GM12878 (cell line): ENCODE measurements at regions not wholly inside any gene's neighbourhood (a gene's known extent, or its start where the extent isn't known, plus 50 kb on each side); places are given as distances from the start of the nearest gene placed in this dataset.

Experiments
- ATAC-seq: fragments of 200-7000 bp; cut with Tn5 transposase; 3 replicates; pipeline ENCODE4 v1.9.1; 2020; ENCODE audit warnings: mild to moderate bottlenecking, moderate library complexity
- BruUV-seq: library from RNA; stranded (reverse); fragments of 400-500 nt; replicated peaks from 2 replicates; lab custom pipeline; 2021; lab: Mats Ljungman, UMichigan
- CTCF ChIA-PET: fragments of 300-600 bp; sonication (Branson Sonifier 250); formaldehyde crosslinking; extraction: SDS; loops from one replicate; lab custom pipeline; 2021; ENCODE audit warnings: inconsistent platforms; lab: Yijun Ruan, JAX
- POLR2A ChIA-PET: fragments of 350-600 bp; formaldehyde crosslinking; extraction: SDS; loops from one replicate; lab custom pipeline; 2021; ENCODE audit warnings: inconsistent platforms; lab: Charles Lee
- RAD21 ChIA-PET: fragments of 300-600 bp; sonication (Branson Sonifier 250); formaldehyde crosslinking; loops from one replicate; lab custom pipeline; 2023; ENCODE audit warnings: antibody characterized with exemption; ENCODE audit not compliant: unreplicated experiment; lab: Charles Lee
- SMC1A ChIA-PET: fragments of 300-600 bp; sonication (Branson Sonifier 250); formaldehyde crosslinking; loops from one replicate; lab custom pipeline; 2023; ENCODE audit not compliant: unreplicated experiment, uncharacterized antibody; lab: Charles Lee
- DNase-seq: peaks from one replicate; pipeline ENCODE4 v3.0.0-alpha.2; 2011; ENCODE audit warnings: low read depth, low spot score
- FAIRE-seq: peaks from 3 replicates; lab custom pipeline; 2011; peaks lifted over from hg19 to GRCh38; lab: Jason Lieb, UNC
- H2AFZ ChIP-seq: 2 replicates; pipeline ENCODE4 v1.6.0; 2011; ENCODE audit warnings: low read depth, low read length, control low read depth; ENCODE audit not compliant: control insufficient read depth
- H3K27ac ChIP-seq: 2 replicates; pipeline ENCODE4 v1.5.1; 2011; ENCODE audit warnings: control low read depth; ENCODE audit not compliant: control insufficient read depth, insufficient read depth
- H3K27me3 ChIP-seq, 2 experiments: replicated peaks in 1 of 2; 2 replicates each; pipeline versions ENCODE4 v1.6.0 to v1.6.1; 2011; ENCODE audit warnings: low read length in 1 of 2; ENCODE audit not compliant: control insufficient read depth in 2 of 2, insufficient read depth in 2 of 2
- H3K36me3 ChIP-seq, 2 experiments: 2 replicates each; pipeline ENCODE4 v1.5.1; 2011; ENCODE audit warnings: low read length in 1 of 2; ENCODE audit not compliant: control insufficient read depth in 2 of 2, insufficient read depth in 2 of 2
- H3K4me1 ChIP-seq: 2 replicates; pipeline ENCODE4 v1.6.1; 2011; ENCODE audit warnings: mild to moderate bottlenecking, low read length, moderate library complexity, mixed read lengths; ENCODE audit not compliant: control insufficient read depth, insufficient read depth
- H3K4me2 ChIP-seq: 2 replicates; pipeline ENCODE4 v1.6.0; 2011; ENCODE audit warnings: control low read depth; ENCODE audit not compliant: control insufficient read depth, insufficient read depth
- H3K4me3 ChIP-seq: fragments of 200-600 bp; sonication (generic); 2 replicates; pipeline ENCODE4 v1.5.1; 2016
- H3K79me2 ChIP-seq: 2 replicates; pipeline ENCODE4 v1.6.0; 2011; ENCODE audit warnings: low read length; ENCODE audit not compliant: control insufficient read depth, insufficient read depth
- H3K9ac ChIP-seq: 2 replicates; pipeline ENCODE4 v1.8.0; 2011; ENCODE audit warnings: low read length, control low read depth, mixed read lengths; ENCODE audit not compliant: control insufficient read depth, insufficient read depth
- H3K9me3 ChIP-seq: replicated peaks from 3 replicates; pipeline ENCODE4 v1.5.1; 2011; ENCODE audit warnings: mild to moderate bottlenecking, low read length; ENCODE audit not compliant: control insufficient read depth, insufficient read depth
- H4K20me1 ChIP-seq: 2 replicates; pipeline ENCODE4 v1.6.0; 2011; ENCODE audit not compliant: control insufficient read depth, insufficient read depth
- CBX5 ChIP-seq: sonication (generic); IDR thresholded peaks from 2 replicates; pipeline ENCODE4 v1.6.1; 2016; ENCODE audit warnings: low read depth, moderate library complexity, mild to moderate bottlenecking, inconsistent platforms
- CEBPB ChIP-seq, 2 experiments: fragments of 150-350 bp in 1 of 2; IDR thresholded peaks; 2 replicates each; pipeline ENCODE4 v1.6.1; 2012 to 2014; ENCODE audit warnings: low read depth in 2 of 2, low read length in 2 of 2, borderline replicate concordance in 1 of 2, inconsistent platforms in 1 of 2
- ETV6 ChIP-seq, 2 experiments: fragments of 450-650 bp in 1 of 2; IDR thresholded peaks in 1 of 2; conservative IDR thresholded peaks in 1 of 2; 2 replicates each; pipeline ENCODE4 v1.6.1; 2014; ENCODE audit warnings: antibody characterized with exemption in 1 of 2, borderline replicate concordance in 1 of 2, low read depth in 1 of 2, mild to moderate bottlenecking in 1 of 2, moderate library complexity in 1 of 2
- GABPA ChIP-seq: IDR thresholded peaks from 2 replicates; pipeline ENCODE4 v1.6.1; 2014; ENCODE audit warnings: antibody characterized with exemption, low read depth, mild to moderate bottlenecking, inconsistent platforms
- NFIC ChIP-seq: IDR thresholded peaks from 2 replicates; pipeline ENCODE4 v1.6.1; 2012; ENCODE audit warnings: low read depth, mild to moderate bottlenecking, inconsistent platforms, low read length, moderate library complexity
- NR2C1 ChIP-seq: fragments of 450-650 bp; IDR thresholded peaks from 2 replicates; pipeline ENCODE4 v1.6.1; 2017; ENCODE audit warnings: antibody characterized with exemption, mild to moderate bottlenecking, moderate library complexity
- YBX1 ChIP-seq: fragments of 450-650 bp; IDR thresholded peaks from 2 replicates; pipeline ENCODE4 v1.6.1; 2016; ENCODE audit warnings: antibody characterized with exemption
- ZNF207 ChIP-seq: fragments of 450-650 bp; IDR thresholded peaks from 2 replicates; pipeline ENCODE4 v1.6.1; 2014; ENCODE audit warnings: antibody characterized with exemption, mild to moderate bottlenecking, borderline replicate concordance
- ZNF274 ChIP-seq: IDR thresholded peaks from one replicate; pipeline ENCODE4 v1.8.0; 2011; ENCODE audit not compliant: insufficient read length, insufficient read depth
- WGBS: methylation state at CpG from one replicate; pipeline ENCODE4 v1.1.6; 2016; ENCODE audit warnings: low lambda C conversion rate; ENCODE audit not compliant: insufficient replicate concordance, insufficient coverage; ENCODE audit errors: missing lambda C conversion rate; 5-methylcytosine and 5-hydroxymethylcytosine counted together
- in situ Hi-C: fragments of 300-500 bp; cut with MboI; formaldehyde crosslinking; loops from 9 replicates; pipeline ENCODE4 v1.14.3; 2018; ENCODE audit warnings: mixed read lengths
- intact Hi-C: fragments of 100-400 bp; cut with micrococcal nuclease; formaldehyde crosslinking; loops from one replicate; pipeline ENCODE4 v1.14.2; 2022; ENCODE audit not compliant: unreplicated experiment
- TF ChIP-seq, protein P1 (sequence below): IDR thresholded peaks from 2 replicates; pipeline ENCODE4 v1.6.1; 2011; ENCODE audit warnings: low read depth, mild to moderate bottlenecking, low read length, moderate library complexity, borderline replicate concordance; ENCODE audit errors: extremely low read depth

DNA sequence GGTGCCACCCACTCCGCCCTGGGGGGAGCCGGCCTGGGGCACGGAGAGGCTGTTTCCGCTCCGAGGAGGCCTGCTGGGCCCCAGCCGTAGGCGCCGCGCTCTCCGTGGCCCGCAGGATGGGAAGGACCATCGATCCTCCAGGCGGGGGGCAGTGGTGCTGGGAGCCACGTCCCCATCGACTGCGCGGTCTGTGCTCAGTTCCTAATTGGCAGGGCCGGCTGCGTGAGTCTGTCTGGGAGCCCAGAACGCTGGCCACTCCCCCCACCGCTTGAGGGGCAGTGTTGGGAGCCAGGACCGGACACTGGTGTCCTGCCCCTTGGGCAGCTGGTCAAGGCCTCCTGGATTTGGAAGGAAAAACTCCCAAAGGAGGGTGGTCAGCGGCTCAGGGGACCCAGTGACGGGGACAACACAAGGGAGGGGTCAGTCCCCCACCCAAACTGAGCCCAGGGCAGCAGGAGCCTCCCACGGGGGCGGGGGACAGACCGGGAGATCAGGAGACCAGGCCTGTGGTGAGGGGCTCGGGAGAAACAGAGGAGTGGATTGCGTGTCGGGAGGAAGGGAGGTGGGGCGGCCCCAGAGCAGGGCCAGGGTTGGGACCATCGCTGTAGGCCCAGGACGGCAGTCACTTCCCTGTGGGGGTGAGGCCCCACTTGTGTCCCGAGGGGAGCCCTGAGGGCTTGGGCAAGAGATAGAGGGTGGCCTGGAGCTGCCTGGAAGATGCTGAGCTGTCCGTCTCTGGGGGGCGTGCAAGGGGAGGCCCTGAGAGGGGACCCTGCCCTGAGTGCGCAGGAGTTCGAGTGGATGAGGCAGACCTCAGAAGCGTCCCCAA, 89.0 kb downstream of the UNCX start:
- no peak overlapping the region for H3K4me3 ChIP-seq
- intact Hi-C loops (no loop called here), in situ Hi-C loops (no loop called here)
- DNase-seq (no peak), ATAC-seq (no peak), FAIRE-seq (no peak)
- no peaks in the 10 kb centered on the region for H3K27me3 ChIP-seq
- no peak overlapping the region for H3K27ac ChIP-seq
- H3K36me3 ChIP-seq: no peaks in the 10 kb centered on the region
- no peaks in the 10 kb centered on the region for H4K20me1 ChIP-seq
- H3K79me2 ChIP-seq: no peaks in the 10 kb centered on the region
- ChIA-PET SMC1A (no interaction called here), CTCF (interaction anchor here (0.7 kb wide), 1 partner anchor 1011 kb away, joined by 3 read pairs; no protein-coding TSS in a partner anchor), POLR2A (no interaction called here), RAD21 (no interaction called here)
- 66% methylated on average over 39 of the region's 39 CpGs for WGBS
- no peak overlapping the region for H2AFZ ChIP-seq
- no TSS peak for BruUV-seq
- no peak overlapping the region for H3K4me2 ChIP-seq
- TF ChIP-seq NR2C1 (no peak), CEBPB (IDR thresholded peaks at IDR 0.05; ENCODE audit: borderline replicate concordance in 1 of 2, low read depth in 2 of 2, low read length in 2 of 2) (no peak)
- H3K4me1 ChIP-seq: no peaks in the 10 kb centered on the region
- no peaks in the 10 kb centered on the region for H3K9me3 ChIP-seq
- H3K9ac ChIP-seq: no peak overlapping the region

DNA sequence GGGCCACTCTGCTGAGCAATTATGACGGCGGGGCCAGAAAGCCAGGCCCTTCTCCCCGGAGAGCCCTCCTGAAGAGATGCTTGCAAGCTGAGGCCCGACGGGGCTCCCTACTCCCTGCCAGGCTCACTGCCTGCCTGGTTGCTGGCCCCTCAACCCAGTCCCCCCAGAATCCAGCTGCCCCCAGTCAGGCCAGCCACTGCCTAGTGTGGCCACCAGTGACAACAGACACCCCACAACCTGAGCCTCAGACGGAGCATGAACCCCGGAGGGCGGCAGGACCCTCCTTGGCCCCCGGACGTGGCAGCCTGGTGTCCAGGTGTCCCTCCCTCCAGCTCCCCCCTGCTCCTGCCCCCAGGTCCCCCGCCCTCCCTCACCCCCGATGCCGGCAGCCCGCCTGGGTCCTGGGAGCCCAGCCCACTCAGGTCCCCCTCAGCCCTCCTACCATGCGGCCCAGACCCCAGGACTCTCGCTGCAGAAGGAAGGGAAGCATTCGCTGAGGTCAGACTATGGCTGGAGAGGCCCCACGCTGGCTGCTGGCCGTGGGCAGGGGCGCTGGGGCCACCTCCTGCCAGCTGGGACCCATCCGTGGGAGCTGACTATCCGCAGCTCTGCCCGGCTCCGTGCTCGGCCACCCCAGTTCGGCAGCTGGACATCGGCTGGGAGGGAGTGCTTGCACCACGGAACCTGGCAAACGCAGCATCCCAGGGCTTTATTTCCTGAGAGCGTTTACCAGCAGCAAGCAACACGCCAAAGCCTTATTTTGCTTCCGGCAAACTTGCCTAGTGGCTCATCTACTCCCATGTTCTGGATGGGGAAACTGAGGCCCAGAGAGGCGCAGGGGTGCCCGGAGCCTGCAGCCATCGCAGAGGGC, 89.8 kb downstream of the UNCX start:
- in situ Hi-C loops: no loop called here
- H3K79me2 ChIP-seq: no peaks in the 10 kb centered on the region
- SMC1A ChIA-PET: no interaction called here

More for the DNA sequence above, 89.8 kb downstream of the UNCX start:
- H3K4me2 ChIP-seq: no peak overlapping the region
- TF ChIP-seq ETV6 (conservative IDR thresholded peaks at IDR 0.05 in 1 of 2, IDR thresholded peaks at IDR 0.05 in 1 of 2; ENCODE audit: borderline replicate concordance in 1 of 2, low read depth in 1 of 2) (no peak), GABPA (no peak), YBX1 (no peak), ZNF274 (no peak), CBX5 (no peak), NFIC (no peak), ZNF207 (no peak)
- TF ChIP-seq, protein P1, sequence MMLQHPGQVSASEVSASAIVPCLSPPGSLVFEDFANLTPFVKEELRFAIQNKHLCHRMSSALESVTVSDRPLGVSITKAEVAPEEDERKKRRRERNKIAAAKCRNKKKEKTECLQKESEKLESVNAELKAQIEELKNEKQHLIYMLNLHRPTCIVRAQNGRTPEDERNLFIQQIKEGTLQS: no peak
- H3K27me3 ChIP-seq: no peaks in the 10 kb centered on the region
- H2AFZ ChIP-seq: no peak overlapping the region
- ChIA-PET CTCF (no interaction called here), POLR2A (no interaction called here), RAD21 (no interaction called here)
- no peak overlapping the region for H3K27ac ChIP-seq
- DNase-seq: no peak
- intact Hi-C loops: no loop called here
- H3K9ac ChIP-seq: no peak overlapping the region
- no peak for FAIRE-seq
- H3K4me1 ChIP-seq: no peaks in the 10 kb centered on the region
- no peak overlapping the region for H3K4me3 ChIP-seq
- H3K9me3 ChIP-seq: no peaks in the 10 kb centered on the region
- 50% methylated on average over 27 of the region's 35 CpGs for WGBS
- ATAC-seq: no peak
- BruUV-seq: no TSS peak
- H4K20me1 ChIP-seq: no peaks in the 10 kb centered on the region
- H3K36me3 ChIP-seq: no peaks in the 10 kb centered on the region
